Ovary (tissue), 7 donors: ENCODE measurements at regions not wholly inside any gene's neighbourhood (a gene's known extent, or its start where the extent isn't known, plus 50 kb on each side); places are given as distances from the start of the nearest gene placed in this dataset.

ENCODE experiments used
- DNase-seq, 5 donors: peaks; one replicate each; pipeline ENCODE4 v3.0.0-alpha.2; 2019 to 2020
- H3K27ac ChIP-seq, 2 donors: fragments of 200-600 bp; one replicate each; pipeline versions ENCODE4 v1.5.1 to v1.8.0; 2019 to 2022
- H3K27me3 ChIP-seq: fragments of 200-600 bp; one replicate; pipeline ENCODE4 v1.8.0; 2022
- H3K36me3 ChIP-seq: fragments of 200-600 bp; sonication (generic); one replicate; pipeline ENCODE4 v1.5.1; 2019
- H3K4me1 ChIP-seq: one replicate; pipeline ENCODE4 v1.8.1; 2013; ENCODE audit warnings: mild to moderate bottlenecking, moderate library complexity; ENCODE audit not compliant: insufficient read depth
- H3K4me3 ChIP-seq: fragments of 200-600 bp; sonication (generic); one replicate; pipeline ENCODE4 v1.5.1; 2017
- H3K9me3 ChIP-seq, 2 donors: fragments of 200-600 bp in 1 of 2; sonication (generic) in 1 of 2; one replicate each; pipeline versions ENCODE4 v1.5.1 to v1.8.1; 2013 to 2019; ENCODE audit warnings: mild to moderate bottlenecking in 1 of 2, moderate library complexity in 1 of 2
- CTCF ChIP-seq, 3 donors: fragments of 450-650 bp in 2 of 3; fragments of 200-600 bp in 1 of 3; IDR thresholded peaks; one replicate each; pipeline versions ENCODE4 v1.5.1 to v1.8.0; 2016 to 2022; ENCODE audit warnings: antibody characterized with exemption in 3 of 3, mild to moderate bottlenecking in 1 of 3
- EP300 ChIP-seq: sonication (generic); formaldehyde crosslinking; IDR thresholded peaks from one replicate; pipeline ENCODE4 v1.6.1; 2017; ENCODE audit warnings: antibody characterized with exemption
- POLR2A ChIP-seq: fragments of 450-650 bp; IDR thresholded peaks from one replicate; pipeline ENCODE4 v1.6.1; 2017; ENCODE audit warnings: antibody characterized with exemption, mild to moderate bottlenecking, moderate library complexity
- WGBS, 3 donors: extraction: QIAGEN DNeasy Blood & Tissue Kit in 1 of 3; methylation state at CpG; one replicate each; pipeline versions ENCODE4 v1.1.5 to v1.1.7; 2013 to 2017; 5-methylcytosine and 5-hydroxymethylcytosine counted together
- intact Hi-C, 4 donors: fragments of 100-400 bp; cut with DNase I; formaldehyde crosslinking; loops; one replicate each; pipeline versions ENCODE4 v1.11.0 to v1.15.1; 2022 to 2023
- donor health status: DM: no; HTN: no; CAD: no; lungs with moderate emphysema.
- donor health status: DM: no; HTN: no; CAD: no.
- donor health status: Bipolar disorder and iron deficiency.
- donor health status: DM: no; HTN: no; CAD: no.
- donor health status: DM: yes; HTN: yes; CAD: no.

GRCh38 chr7:110179037-110179436, 911.9 kb upstream of the LRRN3 start:
- TF ChIP-seq EP300 (no peak), CTCF (IDR thresholded peaks at IDR 0.05) (no peak), POLR2A (no peak)
- Histone ChIP-seq H3K4me1 (no peaks in the 10 kb centered on the region), H3K9me3 (no peaks in the 10 kb centered on the region), H3K27me3 (no peaks in the 10 kb centered on the region), H3K27ac (no peak overlapping the region), H3K4me3 (no peak overlapping the region), H3K36me3 (no peaks in the 10 kb centered on the region)
- 3 to 11% (median 3%) methylated on average over 2 of the region's 2 CpGs for WGBS, 3 donors
- intact Hi-C loops: no loop called here
- no peak for DNase-seq

GRCh38 chr7:110181768-110182167, 909.2 kb upstream of the LRRN3 start:
- no peak for DNase-seq
- Histone ChIP-seq H3K4me1 (no peaks in the 10 kb centered on the region), H3K9me3 (no peaks in the 10 kb centered on the region), H3K36me3 (no peaks in the 10 kb centered on the region), H3K4me3 (no peak overlapping the region), H3K27ac (no peak overlapping the region), H3K27me3 (no peaks in the 10 kb centered on the region)
- 80 to 91% (median 91%) methylated on average over 6 of the region's 6 CpGs for WGBS, 3 donors
- TF ChIP-seq EP300 (no peak), CTCF (IDR thresholded peaks at IDR 0.05) (no peak), POLR2A (no peak)
- intact Hi-C loops: no loop called here

- intact Hi-C loops: no loop called here
- no peaks in the 10 kb centered on the region for H3K36me3 ChIP-seq
- no peak overlapping the region for H3K4me3 ChIP-seq
- H3K4me1 ChIP-seq: no peaks in the 10 kb centered on the region
- no peaks in the 10 kb centered on the region for H3K9me3 ChIP-seq
- DNase-seq: no peak
- WGBS, 3 donors: 95 to 97% (median 95%) methylated on average over 2 of the region's 2 CpGs
- no peak overlapping the region for H3K27ac ChIP-seq
- no peak for TF ChIP-seq CTCF (IDR thresholded peaks at IDR 0.05)
- TF ChIP-seq EP300: no peak
- no peak for TF ChIP-seq POLR2A
- H3K27me3 ChIP-seq: no peaks in the 10 kb centered on the region
Measured at GRCh38 chr7:110186334-110186733, 904.6 kb upstream of the LRRN3 start.

GRCh38 chr7:110187877-110188554, 902.9 kb upstream of the LRRN3 start:
- 74 to 84% (median 79%) methylated on average over 3 of the region's 3 CpGs for WGBS, 3 donors
- no peaks in the 10 kb centered on the region for H3K27me3 ChIP-seq

More at GRCh38 chr7:110187877-110188554, 902.9 kb upstream of the LRRN3 start:
- no peak for TF ChIP-seq POLR2A
- TF ChIP-seq EP300: no peak
- no peak for TF ChIP-seq CTCF (IDR thresholded peaks at IDR 0.05)
- Histone ChIP-seq H3K27ac (no peak overlapping the region), H3K4me3 (no peak overlapping the region), H3K36me3 (no peaks in the 10 kb centered on the region), H3K9me3 (no peaks in the 10 kb centered on the region), H3K4me1 (no peaks in the 10 kb centered on the region)
- no peak for DNase-seq
- intact Hi-C loops: no loop called here
